ENCODE measurements at regions not wholly inside any gene's neighbourhood (a gene's known extent, or its start where the extent isn't known, plus 50 kb on each side); places are given as distances from the start of the nearest gene placed in this dataset.
"Not testable (repeated sequence)": the region's sequence is repeated elsewhere in the genome, so short reads cannot be mapped to it uniquely, and the experiment has no call there.

- Histone ChIP-seq H3K79me2 (ENCODE audit: control insufficient read depth, insufficient read depth, low read length) (no peaks in the 10 kb centered on the region), H3K4me2 (ENCODE audit: insufficient read depth, low read length) (no peak overlapping the region), H4K20me1 (replicated peaks; ENCODE audit: control insufficient read depth, extremely low read depth, insufficient read depth, low read length) (no peaks in the 10 kb centered on the region), H2AFZ (ENCODE audit: low read depth, low read length) (no peak overlapping the region), H3K4me3 (replicated peaks in 1 of 3; ENCODE audit: insufficient read depth in 1 of 3, low read depth in 1 of 3, low read length in 3 of 3) (no peak overlapping the region), H3K27ac (ENCODE audit: insufficient read depth, low read depth, low read length) (no peak overlapping the region), H3K27me3 (ENCODE audit: control insufficient read depth in 2 of 2, insufficient read depth in 2 of 2, low read length in 2 of 2) (no peaks in the 10 kb centered on the region), H3K4me1 (ENCODE audit: control insufficient read depth, extremely low read depth, insufficient read depth, low read length) (no peaks in the 10 kb centered on the region), H3K9me3 (replicated peaks; ENCODE audit: control insufficient read depth, insufficient read depth, low read length) (no peaks in the 10 kb centered on the region), H3K9ac (replicated peaks; ENCODE audit: extremely low read depth, insufficient read depth, low read length) (no peak overlapping the region), H3K9me1 (replicated peaks; ENCODE audit: control insufficient read depth, extremely low read depth, insufficient read depth, low read length) (no peaks in the 10 kb centered on the region), H3K36me3 (ENCODE audit: control insufficient read depth in 2 of 2, extremely low read depth in 1 of 2, insufficient read depth in 2 of 2, low read length in 2 of 2) (no peaks in the 10 kb centered on the region)
- no peak for DNase-seq (ENCODE audit: low read depth, low spot score)
- TF ChIP-seq MYC (IDR thresholded peaks at IDR 0.05; ENCODE audit: low read depth, low read length) (no peak), JUN (IDR thresholded peaks at IDR 0.05; ENCODE audit: borderline replicate concordance, insufficient read depth, insufficient read length, low read depth) (no peak), FOS (IDR thresholded peaks at IDR 0.05; ENCODE audit: borderline replicate concordance, insufficient read depth, low read length) (no peak), POLR2AphosphoS5 (IDR thresholded peaks at IDR 0.05; ENCODE audit: insufficient read depth, low read depth, low read length) (no peak), MAX (IDR thresholded peaks at IDR 0.05; ENCODE audit: insufficient read depth, insufficient read length) (no peak), GATA2 (IDR thresholded peaks at IDR 0.05; ENCODE audit: insufficient read depth, insufficient read length, low read depth, low read length) (no peak), POLR2A (IDR thresholded peaks at IDR 0.05; ENCODE audit: low read depth, low read length) (no peak), CTCF (IDR thresholded peaks at IDR 0.05; ENCODE audit: extremely low read depth in 1 of 2, insufficient read depth in 1 of 2, low read depth in 1 of 2, low read length in 2 of 2) (no peak), EZH2 (IDR thresholded peaks at IDR 0.05; ENCODE audit: borderline replicate concordance, low read depth, low read length, severe bottlenecking) (no peak)
- POLR2A ChIA-PET = no interaction called here
- CTCF ChIA-PET = no interaction called here
- intact Hi-C loops (cut with micrococcal nuclease) = no loop called here
- BruUV-seq (replicated peaks) = no TSS peak
- dilution Hi-C loops (cut with MboI; ENCODE audit: extremely low pct_ligation_motif_present, low sequenced_read_pairs) = no loop called here
- no peak for FAIRE-seq
These were observed 51.2 kb upstream of the AKIRIN2 start for GRCh38 chr6:87753131-87753685.

DNA sequence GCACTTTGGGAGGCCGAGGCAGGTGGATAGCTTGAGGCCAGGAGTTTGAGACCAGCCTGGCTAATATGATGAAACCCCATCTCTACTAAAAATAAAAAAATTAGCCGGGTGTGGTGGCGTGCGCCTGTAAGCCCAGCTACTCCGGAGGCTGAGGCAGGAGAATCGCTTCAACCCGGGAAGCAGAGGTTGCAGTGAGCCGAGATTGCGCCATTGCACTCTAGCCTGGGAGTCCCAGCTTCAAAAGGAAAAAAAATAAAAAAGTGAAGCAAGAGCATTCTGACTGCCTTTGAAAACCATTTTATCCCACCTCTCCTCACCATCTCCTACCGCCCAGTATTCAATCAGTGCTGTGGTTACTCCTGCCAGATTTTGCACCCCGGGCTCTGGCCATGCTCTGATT is 50.5 kb upstream of the AKIRIN2 start:
- CTCF ChIA-PET; H3K4me3 ChIP-seq (replicated peaks in 1 of 3; ENCODE audit: insufficient read depth in 1 of 3, low read depth in 1 of 3, low read length in 3 of 3); H3K4me2 ChIP-seq (ENCODE audit: insufficient read depth, low read length); H3K9me3 ChIP-seq (replicated peaks; ENCODE audit: control insufficient read depth, insufficient read depth, low read length); H3K36me3 ChIP-seq (ENCODE audit: control insufficient read depth in 2 of 2, extremely low read depth in 1 of 2, insufficient read depth in 2 of 2, low read length in 2 of 2); FAIRE-seq; H4K20me1 ChIP-seq (replicated peaks; ENCODE audit: control insufficient read depth, extremely low read depth, insufficient read depth, low read length); H3K9me1 ChIP-seq (replicated peaks; ENCODE audit: control insufficient read depth, extremely low read depth, insufficient read depth, low read length); dilution Hi-C loops (cut with MboI; ENCODE audit: extremely low pct_ligation_motif_present, low sequenced_read_pairs); H3K9ac ChIP-seq (replicated peaks; ENCODE audit: extremely low read depth, insufficient read depth, low read length); H3K27me3 ChIP-seq (ENCODE audit: control insufficient read depth in 2 of 2, insufficient read depth in 2 of 2, low read length in 2 of 2); BruUV-seq (replicated peaks); H3K4me1 ChIP-seq (ENCODE audit: control insufficient read depth, extremely low read depth, insufficient read depth, low read length); intact Hi-C loops (cut with micrococcal nuclease); POLR2A ChIA-PET; H3K27ac ChIP-seq (ENCODE audit: insufficient read depth, low read depth, low read length); DNase-seq (ENCODE audit: low read depth, low spot score); H2AFZ ChIP-seq (ENCODE audit: low read depth, low read length); H3K79me2 ChIP-seq (ENCODE audit: control insufficient read depth, insufficient read depth, low read length): not testable (repeated sequence)
